Keratinocyte (primary cell): ENCODE measurements at regions not wholly inside any gene's neighbourhood (a gene's known extent, or its start where the extent isn't known, plus 50 kb on each side); places are given as distances from the start of the nearest gene placed in this dataset.

Experiments used
- DNase-seq: peaks from one replicate; pipeline ENCODE4 v3.0.0-alpha.2; 2011; ENCODE audit warnings: low read depth, missing footprints, low spot score
- FAIRE-seq: peaks from 2 replicates; lab custom pipeline; 2011; peaks lifted over from hg19 to GRCh38; lab: Jason Lieb, UNC
- H2AFZ ChIP-seq: 2 replicates; pipeline ENCODE4 v1.6.0; 2012; ENCODE audit warnings: low read length, control low read depth, inconsistent platforms; ENCODE audit not compliant: control insufficient read depth
- H3K27ac ChIP-seq: 2 replicates; pipeline ENCODE4 v1.5.1; 2011; ENCODE audit warnings: low read length; ENCODE audit not compliant: control insufficient read depth, insufficient read depth
- H3K27me3 ChIP-seq: 3 replicates; pipeline ENCODE4 v1.6.0; 2011; ENCODE audit warnings: low read length; ENCODE audit not compliant: control insufficient read depth, insufficient read depth; ENCODE audit errors: extremely low read depth
- H3K36me3 ChIP-seq, 2 experiments: 2 replicates in 1 of 2; 3 replicates in 1 of 2; pipeline ENCODE4 v1.5.1; 2011; ENCODE audit warnings: low read length in 2 of 2, mild to moderate bottlenecking in 1 of 2; ENCODE audit not compliant: control insufficient read depth in 2 of 2, insufficient read depth in 2 of 2; ENCODE audit errors: extremely low read depth in 1 of 2
- H3K4me1 ChIP-seq: 3 replicates; pipeline ENCODE4 v1.5.1; 2011; ENCODE audit warnings: low read length; ENCODE audit not compliant: control insufficient read depth, insufficient read depth; ENCODE audit errors: extremely low read depth
- H3K4me2 ChIP-seq: 3 replicates; pipeline ENCODE4 v1.6.0; 2011; ENCODE audit warnings: low read depth, low read length; ENCODE audit not compliant: control insufficient read depth, insufficient read depth; ENCODE audit errors: extremely low read depth
- H3K4me3 ChIP-seq, 3 experiments: fragments of 200-600 bp in 1 of 3; sonication (generic) in 1 of 3; 2 replicates in 2 of 3; 3 replicates in 1 of 3; pipeline ENCODE4 v1.5.1; 2011 to 2016; ENCODE audit warnings: low read length in 3 of 3, mild to moderate bottlenecking in 3 of 3, control low read depth in 2 of 3, inconsistent platforms in 1 of 3, low read depth in 1 of 3, mixed read lengths in 1 of 3, mixed run types in 1 of 3, moderate library complexity in 1 of 3; ENCODE audit not compliant: control insufficient read depth in 2 of 3, insufficient read depth in 2 of 3; ENCODE audit errors: extremely low read depth in 1 of 3
- H3K79me2 ChIP-seq: 2 replicates; pipeline ENCODE4 v1.6.0; 2012; ENCODE audit warnings: low read length; ENCODE audit not compliant: control insufficient read depth, insufficient read depth
- H3K9ac ChIP-seq: 3 replicates; pipeline ENCODE4 v1.6.0; 2011; ENCODE audit warnings: low read length; ENCODE audit not compliant: control insufficient read depth, insufficient read depth; ENCODE audit errors: extremely low read depth
- H3K9me1 ChIP-seq: 3 replicates; pipeline ENCODE4 v1.6.0; 2011; ENCODE audit warnings: low read length; ENCODE audit not compliant: control insufficient read depth, insufficient read depth; ENCODE audit errors: extremely low read depth
- H3K9me3 ChIP-seq: 2 replicates; pipeline ENCODE4 v1.5.1; 2012; ENCODE audit warnings: low read depth, low read length; ENCODE audit not compliant: control insufficient read depth
- H4K20me1 ChIP-seq: 3 replicates; pipeline ENCODE4 v1.6.0; 2011; ENCODE audit warnings: low read length; ENCODE audit not compliant: control insufficient read depth, insufficient read depth; ENCODE audit errors: extremely low read depth
- CTCF ChIP-seq, 3 experiments: IDR thresholded peaks in 1 of 3; conservative IDR thresholded peaks in 1 of 3; optimal IDR thresholded peaks in 1 of 3; 2 replicates in 2 of 3; 3 replicates in 1 of 3; pipeline versions ENCODE3 to v1.5.1; 2011; ENCODE audit warnings: low read length in 3 of 3, mild to moderate bottlenecking in 3 of 3, moderate library complexity in 2 of 3, control low read depth in 1 of 3, inconsistent platforms in 1 of 3; ENCODE audit not compliant: insufficient read depth in 2 of 3; ENCODE audit errors: extremely low read depth in 1 of 3
- EZH2 ChIP-seq: IDR thresholded peaks from one replicate; pipeline ENCODE4 v1.6.1; 2012; ENCODE audit warnings: inconsistent platforms, mild to moderate bottlenecking, low read length, moderate library complexity
- dilution Hi-C: fragments of 300-500 bp; cut with MboI; formaldehyde crosslinking; loops from one replicate; pipeline ENCODE4 v1.7.0; 2020; ENCODE audit warnings: low sequenced_read_pairs; ENCODE audit not compliant: extremely low pct_ligation_motif_present

- no peaks in the 10 kb centered on the region for H3K79me2 ChIP-seq
- H3K4me3 ChIP-seq, result no peak overlapping the region
- no peaks in the 10 kb centered on the region for H3K27me3 ChIP-seq
- no peaks in the 10 kb centered on the region for H3K9me1 ChIP-seq
- H3K27ac ChIP-seq, result no peak overlapping the region
- no peak overlapping the region for H3K9ac ChIP-seq
- H2AFZ ChIP-seq, result no peak overlapping the region
- no peaks in the 10 kb centered on the region for H3K9me3 ChIP-seq
- DNase-seq, result no peak
- peaks cover 11% of the 10 kb centered on the region for H3K4me1 ChIP-seq
- FAIRE-seq, result no peak
- no peaks in the 10 kb centered on the region for H4K20me1 ChIP-seq
- no peaks in the 10 kb centered on the region for H3K36me3 ChIP-seq
- dilution Hi-C loops, result no loop called here
- TF ChIP-seq EZH2, result no peak
- no peak for TF ChIP-seq CTCF (optimal IDR thresholded peaks at IDR 0.05 in 1 of 3, IDR thresholded peaks at IDR 0.05 in 1 of 3, conservative IDR thresholded peaks at IDR 0.05 in 1 of 3; ENCODE audit: extremely low read depth in 1 of 3, insufficient read depth in 2 of 3, low read length in 3 of 3)
- H3K4me2 ChIP-seq, result no peak overlapping the region
Observed at GRCh38 chr4:79025170-79025569, 85.9 kb upstream of the PAQR3 start.

GRCh38 chr4:79023799-79024770, 84.8 kb upstream of the PAQR3 start:
- H3K9ac ChIP-seq, result no peak overlapping the region
- H3K4me3 ChIP-seq, result no peak overlapping the region
- TF ChIP-seq CTCF (optimal IDR thresholded peaks at IDR 0.05 in 1 of 3, IDR thresholded peaks at IDR 0.05 in 1 of 3, conservative IDR thresholded peaks at IDR 0.05 in 1 of 3; ENCODE audit: extremely low read depth in 1 of 3, insufficient read depth in 2 of 3, low read length in 3 of 3), result no peak
- no peak for TF ChIP-seq EZH2
- no peak for FAIRE-seq
- H3K4me2 ChIP-seq, result no peak overlapping the region
- no peak overlapping the region for H3K27ac ChIP-seq
- no peaks in the 10 kb centered on the region for H4K20me1 ChIP-seq
- no peaks in the 10 kb centered on the region for H3K9me1 ChIP-seq
- DNase-seq, result no peak
- peaks cover 11% of the 10 kb centered on the region for H3K4me1 ChIP-seq
- no peaks in the 10 kb centered on the region for H3K36me3 ChIP-seq
- H3K79me2 ChIP-seq, result no peaks in the 10 kb centered on the region
- H3K9me3 ChIP-seq, result no peaks in the 10 kb centered on the region
- H3K27me3 ChIP-seq, result no peaks in the 10 kb centered on the region
- no peak overlapping the region for H2AFZ ChIP-seq
- dilution Hi-C loops, result no loop called here
